SU-DHL-6 (cell line): ENCODE measurements at regions not wholly inside any gene's neighbourhood (a gene's known extent, or its start where the extent isn't known, plus 50 kb on each side); places are given as distances from the start of the nearest gene placed in this dataset.

ENCODE experiments used
- H2AFZ ChIP-seq: fragments of 200-600 bp; sonication (generic); 2 replicates; pipeline ENCODE4 v1.6.1; 2014; ENCODE audit warnings: low read depth, mild to moderate bottlenecking, moderate library complexity, mixed read lengths, antibody characterized with exemption, low read length; ENCODE audit not compliant: severe bottlenecking
- H3F3A ChIP-seq: fragments of 200-600 bp; shearing (Covaris generic); 2 replicates; pipeline ENCODE4 v1.6.0; 2016; ENCODE audit warnings: antibody characterized with exemption, mild to moderate bottlenecking; ENCODE audit not compliant: insufficient read depth
- H3K27ac ChIP-seq: fragments of 200-600 bp; sonication (generic); 2 replicates; pipeline ENCODE4 v1.5.1; 2016; ENCODE audit warnings: low read depth, mild to moderate bottlenecking, low read length, moderate library complexity, mixed read lengths
- H3K27me3 ChIP-seq: fragments of 200-600 bp; sonication (generic), shearing (Covaris generic); 2 replicates; pipeline ENCODE4 v1.6.0; 2014; ENCODE audit warnings: mild to moderate bottlenecking, low read length
- H3K36me3 ChIP-seq: fragments of 200-600 bp; sonication (generic); 2 replicates; pipeline ENCODE4 v1.6.1; 2014; ENCODE audit warnings: mild to moderate bottlenecking, low read length, mixed read lengths
- H3K4me2 ChIP-seq: fragments of 300-600, 200-600 bp; shearing (Covaris generic), sonication (generic); 2 replicates; pipeline ENCODE4 v1.6.0; 2014; ENCODE audit warnings: low read length, low read depth, mild to moderate bottlenecking; ENCODE audit not compliant: poor library complexity, severe bottlenecking
- H3K4me3 ChIP-seq: fragments of 200-600 bp; sonication (generic); 2 replicates; pipeline ENCODE4 v1.5.1; 2014; ENCODE audit warnings: antibody characterized with exemption, low read length, mild to moderate bottlenecking, mixed read lengths; ENCODE audit not compliant: insufficient read depth, poor library complexity, severe bottlenecking
- H3K79me2 ChIP-seq: fragments of 200-600 bp; sonication (generic); 2 replicates; pipeline ENCODE4 v1.6.1; 2014; ENCODE audit warnings: mild to moderate bottlenecking, low read length, moderate library complexity; ENCODE audit not compliant: insufficient read depth
- H3K9ac ChIP-seq: fragments of 200-600 bp; sonication (generic); 2 replicates; pipeline ENCODE4 v1.7.0; 2014; ENCODE audit warnings: mild to moderate bottlenecking, low read length
- H3K9me2 ChIP-seq: fragments of 200-600 bp; sonication (generic); replicated peaks from 2 replicates; pipeline ENCODE4 v1.6.1; 2014; ENCODE audit warnings: low read length; ENCODE audit not compliant: insufficient read depth
- H3K9me3 ChIP-seq: fragments of 200-600 bp; sonication (generic); 2 replicates; pipeline ENCODE4 v1.6.1; 2014; ENCODE audit warnings: low read length, mixed read lengths; ENCODE audit not compliant: insufficient read depth
- H4K20me1 ChIP-seq: fragments of 200-600 bp; sonication (generic); 2 replicates; pipeline ENCODE4 v1.6.1; 2014; ENCODE audit warnings: low read depth, mild to moderate bottlenecking, antibody characterized with exemption, low read length, moderate library complexity, mixed read lengths
- EZH2phosphoT487 ChIP-seq: fragments of 200-600 bp; sonication (generic), shearing (Covaris generic); conservative IDR thresholded peaks from 2 replicates; pipeline ENCODE4 v1.6.1; 2018; ENCODE audit warnings: mild to moderate bottlenecking, antibody characterized with exemption, low read length, moderate library complexity, mixed read lengths
- TF ChIP-seq, protein P1 (sequence below): fragments of 200-600 bp; sonication (generic); IDR thresholded peaks from one replicate; pipeline ENCODE4 v1.5.1; 2017; ENCODE audit warnings: antibody characterized with exemption, mild to moderate bottlenecking, low read length, moderate library complexity; ENCODE audit not compliant: insufficient read depth, poor library complexity, severe bottlenecking

DNA sequence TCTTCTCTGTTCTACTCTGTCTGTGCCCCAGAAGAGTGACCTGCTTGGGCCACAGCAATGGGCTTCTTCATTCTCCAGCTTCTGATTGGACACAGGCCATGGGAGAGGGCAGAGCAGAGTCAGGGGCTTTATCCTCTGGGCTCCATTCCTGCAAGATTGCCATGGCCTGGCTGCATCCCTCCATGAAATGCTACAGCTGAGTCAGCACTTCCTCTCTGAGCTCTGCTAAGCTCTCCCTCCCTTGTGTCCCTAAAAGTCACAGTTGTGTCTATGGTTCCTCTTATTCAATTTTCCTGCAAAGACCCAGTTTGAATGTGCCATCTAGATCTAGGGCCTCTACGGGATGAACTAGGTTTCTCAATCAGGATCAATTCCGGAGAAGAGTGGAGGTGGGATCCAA is 903.8 kb downstream of the TYW1 start:
- Histone ChIP-seq H3K36me3 (no peaks in the 10 kb centered on the region), H3K4me3 (no peak overlapping the region), H3K27me3 (no peaks in the 10 kb centered on the region), H4K20me1 (no peaks in the 10 kb centered on the region), H3K79me2 (no peaks in the 10 kb centered on the region), H3K9me2 (no peaks in the 10 kb centered on the region), H3K27ac (no peak overlapping the region), H3K4me2 (no peak overlapping the region), H2AFZ (no peak overlapping the region), H3K9me3 (no peaks in the 10 kb centered on the region), H3F3A (no peaks in the 10 kb centered on the region), H3K9ac (no peak overlapping the region)
- no peak for TF ChIP-seq EZH2phosphoT487
- TF ChIP-seq, protein P1, sequence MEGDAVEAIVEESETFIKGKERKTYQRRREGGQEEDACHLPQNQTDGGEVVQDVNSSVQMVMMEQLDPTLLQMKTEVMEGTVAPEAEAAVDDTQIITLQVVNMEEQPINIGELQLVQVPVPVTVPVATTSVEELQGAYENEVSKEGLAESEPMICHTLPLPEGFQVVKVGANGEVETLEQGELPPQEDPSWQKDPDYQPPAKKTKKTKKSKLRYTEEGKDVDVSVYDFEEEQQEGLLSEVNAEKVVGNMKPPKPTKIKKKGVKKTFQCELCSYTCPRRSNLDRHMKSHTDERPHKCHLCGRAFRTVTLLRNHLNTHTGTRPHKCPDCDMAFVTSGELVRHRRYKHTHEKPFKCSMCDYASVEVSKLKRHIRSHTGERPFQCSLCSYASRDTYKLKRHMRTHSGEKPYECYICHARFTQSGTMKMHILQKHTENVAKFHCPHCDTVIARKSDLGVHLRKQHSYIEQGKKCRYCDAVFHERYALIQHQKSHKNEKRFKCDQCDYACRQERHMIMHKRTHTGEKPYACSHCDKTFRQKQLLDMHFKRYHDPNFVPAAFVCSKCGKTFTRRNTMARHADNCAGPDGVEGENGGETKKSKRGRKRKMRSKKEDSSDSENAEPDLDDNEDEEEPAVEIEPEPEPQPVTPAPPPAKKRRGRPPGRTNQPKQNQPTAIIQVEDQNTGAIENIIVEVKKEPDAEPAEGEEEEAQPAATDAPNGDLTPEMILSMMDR: no peak

DNA sequence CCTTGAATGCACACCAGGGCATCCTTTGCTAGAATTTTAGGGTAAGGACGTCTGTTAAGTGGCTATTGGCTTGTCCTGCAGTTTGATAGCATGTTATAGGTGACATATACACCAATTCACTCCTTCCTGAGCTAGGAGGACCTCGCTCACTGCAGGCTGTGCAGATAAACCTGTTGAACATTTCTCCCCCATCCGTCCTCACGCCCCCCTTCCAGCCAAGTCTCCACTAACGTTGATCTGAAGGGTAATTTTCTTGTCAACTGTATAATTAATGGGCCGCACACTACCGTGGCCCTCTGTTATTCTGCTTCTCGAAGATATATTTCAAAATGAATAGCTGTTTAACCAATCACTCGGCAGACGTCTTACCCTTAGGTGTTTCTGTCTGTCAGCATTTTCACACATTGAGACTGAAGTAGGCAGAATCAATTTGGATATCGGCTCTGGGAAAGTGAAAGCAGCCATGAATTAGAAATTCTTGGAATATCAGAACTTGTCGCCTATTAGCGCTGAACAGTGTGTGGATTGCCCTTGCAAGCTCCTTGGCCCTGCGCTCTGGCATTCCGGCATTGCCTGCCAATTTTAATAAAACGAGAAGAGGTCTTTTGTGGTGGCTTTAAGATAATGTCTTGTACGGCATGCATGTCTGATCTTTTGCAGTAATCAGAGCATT is 905.3 kb downstream of the TYW1 start:
- TF ChIP-seq EZH2phosphoT487: no peak
- TF ChIP-seq, protein P1: no peak
- no peak overlapping the region for H3K4me2 ChIP-seq
- no peaks in the 10 kb centered on the region for H4K20me1 ChIP-seq
- H3K36me3 ChIP-seq: no peaks in the 10 kb centered on the region
- no peaks in the 10 kb centered on the region for H3K9me3 ChIP-seq
- no peak overlapping the region for H3K9ac ChIP-seq
- H2AFZ ChIP-seq: no peak overlapping the region
- H3K79me2 ChIP-seq: no peaks in the 10 kb centered on the region
- no peaks in the 10 kb centered on the region for H3K9me2 ChIP-seq
- H3F3A ChIP-seq: no peaks in the 10 kb centered on the region
- no peaks in the 10 kb centered on the region for H3K27me3 ChIP-seq
- no peak overlapping the region for H3K27ac ChIP-seq
- H3K4me3 ChIP-seq: no peak overlapping the region

- no peaks in the 10 kb centered on the region for H3K79me2 ChIP-seq
- H3K4me2 ChIP-seq: no peak overlapping the region
- H4K20me1 ChIP-seq: no peaks in the 10 kb centered on the region
- TF ChIP-seq EZH2phosphoT487: no peak
- TF ChIP-seq, protein P1: no peak
- H3K9me3 ChIP-seq: no peaks in the 10 kb centered on the region
- H3K27ac ChIP-seq: no peak overlapping the region
- H3K27me3 ChIP-seq: no peaks in the 10 kb centered on the region
- H3K4me3 ChIP-seq: no peak overlapping the region
- no peaks in the 10 kb centered on the region for H3K36me3 ChIP-seq
- H3K9ac ChIP-seq: no peak overlapping the region
- no peaks in the 10 kb centered on the region for H3F3A ChIP-seq
- H3K9me2 ChIP-seq: no peaks in the 10 kb centered on the region
- H2AFZ ChIP-seq: no peak overlapping the region
These were observed 911.2 kb downstream of the TYW1 start for GRCh38 chr7:67907792-67908191.
